ENCODE measurements at regions not wholly inside any gene's neighbourhood (a gene's known extent, or its start where the extent isn't known, plus 50 kb on each side); places are given as distances from the start of the nearest gene placed in this dataset.

DNA sequence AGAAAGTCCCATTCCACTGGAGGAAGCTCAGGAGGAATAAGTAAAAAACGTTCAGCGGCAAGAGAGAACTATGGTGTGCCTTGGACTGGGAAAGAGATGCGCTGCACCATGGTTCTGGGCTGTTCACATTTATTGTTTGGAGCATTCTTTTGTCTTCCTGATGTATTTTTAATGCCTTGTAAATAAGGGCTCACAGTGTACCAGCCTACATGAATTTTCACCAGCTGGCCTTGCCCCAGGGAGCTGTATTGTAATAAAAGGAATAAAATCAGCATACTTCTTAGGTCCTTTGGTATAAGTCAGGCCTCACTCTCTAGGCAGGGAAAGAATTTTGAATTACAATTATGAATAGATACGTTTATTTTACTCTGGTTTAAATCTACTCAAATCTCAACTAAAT, 1249.6 kb downstream of the CNTNAP5 start:
- no TSS peak for BruUV-seq (replicated peaks)
- Histone ChIP-seq H3K4me3 (no peak overlapping the region), H3K36me3 (ENCODE audit: control insufficient read depth in 2 of 2, insufficient read depth in 2 of 2, low read length in 1 of 2) (no peaks in the 10 kb centered on the region), H2AFZ (ENCODE audit: control insufficient read depth, low read depth, low read length) (no peak overlapping the region), H3K27me3 (replicated peaks in 1 of 2; ENCODE audit: control insufficient read depth in 2 of 2, insufficient read depth in 2 of 2, low read length in 1 of 2) (no peaks in the 10 kb centered on the region), H4K20me1 (ENCODE audit: control insufficient read depth, insufficient read depth) (no peaks in the 10 kb centered on the region), H3K4me1 (ENCODE audit: control insufficient read depth, insufficient read depth, low read length) (no peaks in the 10 kb centered on the region), H3K79me2 (ENCODE audit: control insufficient read depth, insufficient read depth, low read length) (no peaks in the 10 kb centered on the region), H3K4me2 (ENCODE audit: control insufficient read depth, insufficient read depth) (no peak overlapping the region), H3K27ac (ENCODE audit: control insufficient read depth, insufficient read depth) (no peak overlapping the region), H3K9me3 (replicated peaks; ENCODE audit: control insufficient read depth, insufficient read depth, low read length) (no peaks in the 10 kb centered on the region; the same call in 2 of the 3 replicates), H3K9ac (ENCODE audit: control insufficient read depth, insufficient read depth, low read length) (no peak overlapping the region)
- intact Hi-C loops (cut with micrococcal nuclease; ENCODE audit: unreplicated experiment) (no loop called here), in situ Hi-C loops (cut with MboI) (no loop called here)
- FAIRE-seq (no peak), DNase-seq (ENCODE audit: low read depth, low spot score) (no peak), ATAC-seq (no peak)
- ChIA-PET RAD21 (ENCODE audit: unreplicated experiment) (no interaction called here), CTCF (no interaction called here), POLR2A (no interaction called here), SMC1A (ENCODE audit: uncharacterized antibody, unreplicated experiment) (no interaction called here)
- 38% methylated on average over 4 of the region's 4 CpGs for WGBS (ENCODE audit: insufficient coverage, insufficient replicate concordance, low lambda C conversion rate, missing lambda C conversion rate)
- no peak for TF ChIP-seq HDGF (IDR thresholded peaks at IDR 0.05)
- no peak for TF ChIP-seq JUND (IDR thresholded peaks at IDR 0.05; ENCODE audit: low read depth, low read length)
- TF ChIP-seq CBX3 (IDR thresholded peaks at IDR 0.05; ENCODE audit: borderline replicate concordance, low read depth): no peak
- TF ChIP-seq, protein P1, sequence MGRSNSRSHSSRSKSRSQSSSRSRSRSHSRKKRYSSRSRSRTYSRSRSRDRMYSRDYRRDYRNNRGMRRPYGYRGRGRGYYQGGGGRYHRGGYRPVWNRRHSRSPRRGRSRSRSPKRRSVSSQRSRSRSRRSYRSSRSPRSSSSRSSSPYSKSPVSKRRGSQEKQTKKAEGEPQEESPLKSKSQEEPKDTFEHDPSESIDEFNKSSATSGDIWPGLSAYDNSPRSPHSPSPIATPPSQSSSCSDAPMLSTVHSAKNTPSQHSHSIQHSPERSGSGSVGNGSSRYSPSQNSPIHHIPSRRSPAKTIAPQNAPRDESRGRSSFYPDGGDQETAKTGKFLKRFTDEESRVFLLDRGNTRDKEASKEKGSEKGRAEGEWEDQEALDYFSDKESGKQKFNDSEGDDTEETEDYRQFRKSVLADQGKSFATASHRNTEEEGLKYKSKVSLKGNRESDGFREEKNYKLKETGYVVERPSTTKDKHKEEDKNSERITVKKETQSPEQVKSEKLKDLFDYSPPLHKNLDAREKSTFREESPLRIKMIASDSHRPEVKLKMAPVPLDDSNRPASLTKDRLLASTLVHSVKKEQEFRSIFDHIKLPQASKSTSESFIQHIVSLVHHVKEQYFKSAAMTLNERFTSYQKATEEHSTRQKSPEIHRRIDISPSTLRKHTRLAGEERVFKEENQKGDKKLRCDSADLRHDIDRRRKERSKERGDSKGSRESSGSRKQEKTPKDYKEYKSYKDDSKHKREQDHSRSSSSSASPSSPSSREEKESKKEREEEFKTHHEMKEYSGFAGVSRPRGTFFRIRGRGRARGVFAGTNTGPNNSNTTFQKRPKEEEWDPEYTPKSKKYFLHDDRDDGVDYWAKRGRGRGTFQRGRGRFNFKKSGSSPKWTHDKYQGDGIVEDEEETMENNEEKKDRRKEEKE (IDR thresholded peaks at IDR 0.05): no peak

DNA sequence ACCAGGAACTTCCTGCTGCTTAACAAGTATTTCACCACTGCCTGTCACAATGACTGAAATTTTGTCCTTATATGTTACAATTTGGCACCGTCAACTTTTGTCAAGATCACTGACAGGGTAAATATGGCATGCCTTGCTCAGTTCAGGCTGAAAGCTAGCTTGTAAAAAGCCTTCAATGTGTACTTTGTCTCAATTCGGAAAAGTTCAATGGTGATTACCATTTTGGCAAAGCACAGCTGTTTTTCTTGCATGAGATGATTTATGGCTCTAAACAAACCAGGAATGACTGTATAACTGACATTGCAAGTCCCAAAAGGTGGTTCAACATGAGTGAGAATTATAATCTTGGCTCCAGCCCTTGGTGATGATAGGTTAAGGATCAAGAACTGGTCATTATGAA, 1255.2 kb downstream of the CNTNAP5 start:
- Histone ChIP-seq H3K79me2 (ENCODE audit: control insufficient read depth, insufficient read depth, low read length) (no peaks in the 10 kb centered on the region), H3K27ac (ENCODE audit: control insufficient read depth, insufficient read depth) (no peak overlapping the region), H3K9me3 (replicated peaks; ENCODE audit: control insufficient read depth, insufficient read depth, low read length) (no peaks in the 10 kb centered on the region), H2AFZ (ENCODE audit: control insufficient read depth, low read depth, low read length) (no peak overlapping the region), H3K27me3 (replicated peaks in 1 of 2; ENCODE audit: control insufficient read depth in 2 of 2, insufficient read depth in 2 of 2, low read length in 1 of 2) (no peaks in the 10 kb centered on the region), H3K4me2 (ENCODE audit: control insufficient read depth, insufficient read depth) (no peak overlapping the region), H4K20me1 (ENCODE audit: control insufficient read depth, insufficient read depth) (no peaks in the 10 kb centered on the region), H3K36me3 (ENCODE audit: control insufficient read depth in 2 of 2, insufficient read depth in 2 of 2, low read length in 1 of 2) (no peaks in the 10 kb centered on the region), H3K9ac (ENCODE audit: control insufficient read depth, insufficient read depth, low read length) (no peak overlapping the region), H3K4me3 (no peak overlapping the region), H3K4me1 (ENCODE audit: control insufficient read depth, insufficient read depth, low read length) (no peaks in the 10 kb centered on the region)
- no peak for FAIRE-seq
- BruUV-seq (replicated peaks): no TSS peak
- POLR2A ChIA-PET: no interaction called here
- in situ Hi-C loops (cut with MboI) (no loop called here), intact Hi-C loops (cut with micrococcal nuclease; ENCODE audit: unreplicated experiment) (no loop called here)
- 18% methylated on average over 2 of the region's 2 CpGs for WGBS (ENCODE audit: insufficient coverage, insufficient replicate concordance, low lambda C conversion rate, missing lambda C conversion rate)
- DNase-seq (ENCODE audit: low read depth, low spot score): no peak
- SMC1A ChIA-PET (ENCODE audit: uncharacterized antibody, unreplicated experiment): no interaction called here
- ATAC-seq: no peak
- CTCF ChIA-PET: no interaction called here
- RAD21 ChIA-PET (ENCODE audit: unreplicated experiment): no interaction called here
- TF ChIP-seq RAD51 (IDR thresholded peaks at IDR 0.05) (no peak), JUNB (IDR thresholded peaks at IDR 0.05) (no peak), CHD4 (IDR thresholded peaks at IDR 0.05) (no peak), PAX5 (IDR thresholded peaks at IDR 0.05; ENCODE audit: borderline replicate concordance, low read depth, low read length) (no peak), CHD2 (IDR thresholded peaks at IDR 0.05; ENCODE audit: borderline replicate concordance, low read depth, low read length) (no peak)
- TF ChIP-seq, protein P2, sequence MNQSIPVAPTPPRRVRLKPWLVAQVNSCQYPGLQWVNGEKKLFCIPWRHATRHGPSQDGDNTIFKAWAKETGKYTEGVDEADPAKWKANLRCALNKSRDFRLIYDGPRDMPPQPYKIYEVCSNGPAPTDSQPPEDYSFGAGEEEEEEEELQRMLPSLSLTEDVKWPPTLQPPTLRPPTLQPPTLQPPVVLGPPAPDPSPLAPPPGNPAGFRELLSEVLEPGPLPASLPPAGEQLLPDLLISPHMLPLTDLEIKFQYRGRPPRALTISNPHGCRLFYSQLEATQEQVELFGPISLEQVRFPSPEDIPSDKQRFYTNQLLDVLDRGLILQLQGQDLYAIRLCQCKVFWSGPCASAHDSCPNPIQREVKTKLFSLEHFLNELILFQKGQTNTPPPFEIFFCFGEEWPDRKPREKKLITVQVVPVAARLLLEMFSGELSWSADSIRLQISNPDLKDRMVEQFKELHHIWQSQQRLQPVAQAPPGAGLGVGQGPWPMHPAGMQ (IDR thresholded peaks at IDR 0.05; ENCODE audit: borderline replicate concordance): no peak
- TF ChIP-seq, protein P3, sequence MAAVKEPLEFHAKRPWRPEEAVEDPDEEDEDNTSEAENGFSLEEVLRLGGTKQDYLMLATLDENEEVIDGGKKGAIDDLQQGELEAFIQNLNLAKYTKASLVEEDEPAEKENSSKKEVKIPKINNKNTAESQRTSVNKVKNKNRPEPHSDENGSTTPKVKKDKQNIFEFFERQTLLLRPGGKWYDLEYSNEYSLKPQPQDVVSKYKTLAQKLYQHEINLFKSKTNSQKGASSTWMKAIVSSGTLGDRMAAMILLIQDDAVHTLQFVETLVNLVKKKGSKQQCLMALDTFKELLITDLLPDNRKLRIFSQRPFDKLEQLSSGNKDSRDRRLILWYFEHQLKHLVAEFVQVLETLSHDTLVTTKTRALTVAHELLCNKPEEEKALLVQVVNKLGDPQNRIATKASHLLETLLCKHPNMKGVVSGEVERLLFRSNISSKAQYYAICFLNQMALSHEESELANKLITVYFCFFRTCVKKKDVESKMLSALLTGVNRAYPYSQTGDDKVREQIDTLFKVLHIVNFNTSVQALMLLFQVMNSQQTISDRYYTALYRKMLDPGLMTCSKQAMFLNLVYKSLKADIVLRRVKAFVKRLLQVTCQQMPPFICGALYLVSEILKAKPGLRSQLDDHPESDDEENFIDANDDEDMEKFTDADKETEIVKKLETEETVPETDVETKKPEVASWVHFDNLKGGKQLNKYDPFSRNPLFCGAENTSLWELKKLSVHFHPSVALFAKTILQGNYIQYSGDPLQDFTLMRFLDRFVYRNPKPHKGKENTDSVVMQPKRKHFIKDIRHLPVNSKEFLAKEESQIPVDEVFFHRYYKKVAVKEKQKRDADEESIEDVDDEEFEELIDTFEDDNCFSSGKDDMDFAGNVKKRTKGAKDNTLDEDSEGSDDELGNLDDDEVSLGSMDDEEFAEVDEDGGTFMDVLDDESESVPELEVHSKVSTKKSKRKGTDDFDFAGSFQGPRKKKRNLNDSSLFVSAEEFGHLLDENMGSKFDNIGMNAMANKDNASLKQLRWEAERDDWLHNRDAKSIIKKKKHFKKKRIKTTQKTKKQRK (IDR thresholded peaks at IDR 0.05; ENCODE audit: low read depth, low read length): no peak

All from GM12878 (cell line).